Vagina (tissue), 2 donors: ENCODE measurements at regions not wholly inside any gene's neighbourhood (a gene's known extent, or its start where the extent isn't known, plus 50 kb on each side); places are given as distances from the start of the nearest gene placed in this dataset.

Experiments used
- DNase-seq, 2 donors: peaks; one replicate each; pipeline ENCODE4 v3.0.0-alpha.2; 2017; ENCODE audit errors: extremely low spot score in 2 of 2
- H3K27ac ChIP-seq: fragments of 200-600 bp; sonication (generic); one replicate; pipeline ENCODE4 v1.5.1; 2019
- H3K27me3 ChIP-seq: fragments of 200-600 bp; sonication (generic); one replicate; pipeline ENCODE4 v1.5.1; 2019
- H3K36me3 ChIP-seq, 2 donors: fragments of 200-600 bp; sonication (generic); one replicate each; pipeline ENCODE4 v1.5.1; 2017 to 2019
- H3K4me1 ChIP-seq: fragments of 200-600 bp; sonication (generic); one replicate; pipeline ENCODE4 v1.5.1; 2019
- H3K4me3 ChIP-seq, 2 donors: fragments of 200-600 bp; sonication (generic); 1 replicate in 1 of 2; 2 replicates in 1 of 2; pipeline ENCODE4 v1.5.1; 2016 to 2019
- H3K9me3 ChIP-seq: fragments of 200-600 bp; sonication (generic); one replicate; pipeline ENCODE4 v1.5.1; 2019
- POLR2A ChIP-seq, 2 donors: fragments of 450-650 bp; IDR thresholded peaks; one replicate each; pipeline ENCODE4 v1.6.1; 2017; ENCODE audit warnings: antibody characterized with exemption in 2 of 2, mild to moderate bottlenecking in 2 of 2, moderate library complexity in 2 of 2
- POLR2AphosphoS5 ChIP-seq, 2 donors: sonication (generic); formaldehyde crosslinking; IDR thresholded peaks; one replicate each; pipeline ENCODE4 v1.9.0; 2017; ENCODE audit warnings: antibody characterized with exemption in 2 of 2, mild to moderate bottlenecking in 2 of 2, low read depth in 1 of 2; ENCODE audit not compliant: insufficient read depth in 1 of 2
- intact Hi-C: fragments of 100-400 bp; cut with DNase I; formaldehyde crosslinking; loops from one replicate; pipeline ENCODE4 v1.15.1; 2023
- TF ChIP-seq, protein P1 (sequence below), 3 experiments: fragments of 450-650 bp in 2 of 3; fragments of 200-600 bp in 1 of 3; sonication (generic) in 1 of 3; IDR thresholded peaks; one replicate each; pipeline ENCODE4 v1.5.1; 2017 to 2019; ENCODE audit warnings: antibody characterized with exemption in 3 of 3, mild to moderate bottlenecking in 2 of 3, moderate library complexity in 2 of 3

DNA sequence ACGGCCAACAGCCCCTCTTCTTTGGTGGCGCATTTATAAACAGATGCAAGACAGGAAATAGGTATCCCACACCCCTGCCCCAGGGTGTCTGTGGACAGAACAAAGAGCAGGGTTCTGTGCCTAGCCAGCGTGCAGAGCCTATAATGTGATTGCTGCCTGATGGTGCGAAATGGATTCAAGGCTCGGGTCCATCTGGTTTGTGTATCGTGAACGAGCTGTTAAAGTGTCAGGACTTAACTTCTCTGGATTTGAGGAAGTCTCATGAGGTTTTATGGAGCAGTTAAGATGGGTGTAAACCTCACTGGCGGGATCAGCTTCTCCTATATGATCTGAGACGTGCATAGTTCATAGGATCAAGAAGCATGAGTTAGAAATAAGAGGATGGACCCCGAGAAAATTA is 388.7 kb upstream of the TBX3 start:
- no peaks in the 10 kb centered on the region for H3K27me3 ChIP-seq
- TF ChIP-seq, protein P1, sequence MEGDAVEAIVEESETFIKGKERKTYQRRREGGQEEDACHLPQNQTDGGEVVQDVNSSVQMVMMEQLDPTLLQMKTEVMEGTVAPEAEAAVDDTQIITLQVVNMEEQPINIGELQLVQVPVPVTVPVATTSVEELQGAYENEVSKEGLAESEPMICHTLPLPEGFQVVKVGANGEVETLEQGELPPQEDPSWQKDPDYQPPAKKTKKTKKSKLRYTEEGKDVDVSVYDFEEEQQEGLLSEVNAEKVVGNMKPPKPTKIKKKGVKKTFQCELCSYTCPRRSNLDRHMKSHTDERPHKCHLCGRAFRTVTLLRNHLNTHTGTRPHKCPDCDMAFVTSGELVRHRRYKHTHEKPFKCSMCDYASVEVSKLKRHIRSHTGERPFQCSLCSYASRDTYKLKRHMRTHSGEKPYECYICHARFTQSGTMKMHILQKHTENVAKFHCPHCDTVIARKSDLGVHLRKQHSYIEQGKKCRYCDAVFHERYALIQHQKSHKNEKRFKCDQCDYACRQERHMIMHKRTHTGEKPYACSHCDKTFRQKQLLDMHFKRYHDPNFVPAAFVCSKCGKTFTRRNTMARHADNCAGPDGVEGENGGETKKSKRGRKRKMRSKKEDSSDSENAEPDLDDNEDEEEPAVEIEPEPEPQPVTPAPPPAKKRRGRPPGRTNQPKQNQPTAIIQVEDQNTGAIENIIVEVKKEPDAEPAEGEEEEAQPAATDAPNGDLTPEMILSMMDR (IDR thresholded peaks at IDR 0.05) = no peak
- TF ChIP-seq POLR2A (IDR thresholded peaks at IDR 0.05) (no peak), POLR2AphosphoS5 (IDR thresholded peaks at IDR 0.05; ENCODE audit: insufficient read depth in 1 of 2, low read depth in 1 of 2) (no peak)
- DNase-seq = no peak
- no peaks in the 10 kb centered on the region for H3K9me3 ChIP-seq
- no peaks in the 10 kb centered on the region for H3K4me1 ChIP-seq
- H3K27ac ChIP-seq = no peak overlapping the region
- no peaks in the 10 kb centered on the region for H3K36me3 ChIP-seq
- intact Hi-C loops = no loop called here
- no peak overlapping the region for H3K4me3 ChIP-seq

DNA sequence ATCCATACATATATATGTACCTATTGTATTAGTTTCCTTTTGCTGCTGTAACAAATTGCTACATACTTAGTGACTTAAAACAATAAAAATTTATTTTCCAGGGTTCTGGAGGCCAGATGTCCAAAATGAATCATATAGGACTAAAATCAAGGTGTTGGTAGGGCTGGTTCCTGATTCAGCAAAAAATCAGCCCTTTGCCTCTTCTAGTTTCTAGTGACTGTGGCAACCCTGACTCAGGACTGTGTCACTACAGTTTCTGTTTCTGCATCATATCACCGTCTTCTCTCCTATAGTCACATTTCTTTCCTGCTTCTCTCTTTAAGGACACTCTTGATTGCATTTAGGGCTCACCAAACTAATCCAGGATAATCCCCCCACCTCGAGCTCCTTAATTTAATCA is 386.3 kb upstream of the TBX3 start:
- Histone ChIP-seq H3K9me3 (no peaks in the 10 kb centered on the region), H3K36me3 (no peaks in the 10 kb centered on the region), H3K27me3 (no peaks in the 10 kb centered on the region), H3K4me1 (no peaks in the 10 kb centered on the region), H3K27ac (no peak overlapping the region), H3K4me3 (no peak overlapping the region)
- TF ChIP-seq POLR2AphosphoS5 (IDR thresholded peaks at IDR 0.05; ENCODE audit: insufficient read depth in 1 of 2, low read depth in 1 of 2) (no peak), POLR2A (IDR thresholded peaks at IDR 0.05) (no peak)
- TF ChIP-seq, protein P1 (IDR thresholded peaks at IDR 0.05) = no peak
- intact Hi-C loops = no loop called here
- no peak for DNase-seq

DNA sequence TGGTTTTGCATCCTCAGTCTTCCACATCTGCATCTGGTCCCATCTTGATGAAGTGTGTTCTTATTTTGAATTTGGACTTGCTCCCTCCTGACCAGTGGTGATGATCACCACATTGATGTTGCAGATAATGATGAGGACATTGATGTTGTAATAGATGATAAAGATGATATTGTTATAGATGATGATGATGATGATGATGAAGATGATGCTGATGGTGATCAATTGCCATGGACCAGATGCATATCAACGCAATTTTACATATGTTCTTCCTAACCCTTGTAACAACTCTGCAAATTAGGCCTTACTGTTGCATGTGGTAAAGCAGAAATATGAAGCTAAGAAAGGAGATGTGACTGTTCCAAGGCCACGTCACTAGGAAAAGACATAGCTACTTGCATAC is 380.3 kb upstream of the TBX3 start:
- no peak for TF ChIP-seq POLR2A (IDR thresholded peaks at IDR 0.05)
- TF ChIP-seq, protein P1 (IDR thresholded peaks at IDR 0.05) = no peak
- no peak for TF ChIP-seq POLR2AphosphoS5 (IDR thresholded peaks at IDR 0.05; ENCODE audit: insufficient read depth in 1 of 2, low read depth in 1 of 2)
- intact Hi-C loops = no loop called here
- H3K4me1 ChIP-seq = peaks cover 11% of the 10 kb centered on the region

DNA sequence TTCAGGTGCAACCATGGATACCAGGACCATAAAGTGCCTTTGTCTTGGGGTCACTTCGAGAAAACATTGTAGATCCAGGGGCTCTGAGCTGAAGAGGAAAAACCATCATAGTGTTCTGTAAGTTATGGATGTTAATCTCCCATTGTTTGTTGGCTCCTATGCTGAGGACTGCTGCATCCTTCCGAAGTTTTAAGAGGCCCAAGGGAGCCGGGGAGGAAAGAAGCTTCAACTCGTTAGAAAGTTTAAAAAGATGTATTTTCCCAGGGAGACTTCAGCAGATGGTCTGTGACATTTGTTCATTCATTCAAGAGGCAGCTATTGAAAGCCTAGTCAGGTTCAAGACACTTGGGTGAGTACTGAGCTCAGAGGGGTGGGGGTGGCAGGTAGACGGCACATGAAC is 378.8 kb upstream of the TBX3 start:
- Histone ChIP-seq H3K27ac (no peak overlapping the region), H3K4me3 (no peak overlapping the region), H3K27me3 (no peaks in the 10 kb centered on the region), H3K36me3 (no peaks in the 10 kb centered on the region), H3K9me3 (no peaks in the 10 kb centered on the region), H3K4me1 (peaks cover 11% of the 10 kb centered on the region)
- intact Hi-C loops = no loop called here
- no peak for DNase-seq
- TF ChIP-seq POLR2AphosphoS5 (IDR thresholded peaks at IDR 0.05; ENCODE audit: insufficient read depth in 1 of 2, low read depth in 1 of 2) (no peak), POLR2A (IDR thresholded peaks at IDR 0.05) (no peak)
- TF ChIP-seq, protein P1 (IDR thresholded peaks at IDR 0.05) = no peak

More for the DNA sequence above, 380.3 kb upstream of the TBX3 start:
- no peak for DNase-seq
- Histone ChIP-seq H3K4me3 (no peak overlapping the region), H3K27me3 (no peaks in the 10 kb centered on the region), H3K27ac (no peak overlapping the region), H3K9me3 (no peaks in the 10 kb centered on the region), H3K36me3 (no peaks in the 10 kb centered on the region)

DNA sequence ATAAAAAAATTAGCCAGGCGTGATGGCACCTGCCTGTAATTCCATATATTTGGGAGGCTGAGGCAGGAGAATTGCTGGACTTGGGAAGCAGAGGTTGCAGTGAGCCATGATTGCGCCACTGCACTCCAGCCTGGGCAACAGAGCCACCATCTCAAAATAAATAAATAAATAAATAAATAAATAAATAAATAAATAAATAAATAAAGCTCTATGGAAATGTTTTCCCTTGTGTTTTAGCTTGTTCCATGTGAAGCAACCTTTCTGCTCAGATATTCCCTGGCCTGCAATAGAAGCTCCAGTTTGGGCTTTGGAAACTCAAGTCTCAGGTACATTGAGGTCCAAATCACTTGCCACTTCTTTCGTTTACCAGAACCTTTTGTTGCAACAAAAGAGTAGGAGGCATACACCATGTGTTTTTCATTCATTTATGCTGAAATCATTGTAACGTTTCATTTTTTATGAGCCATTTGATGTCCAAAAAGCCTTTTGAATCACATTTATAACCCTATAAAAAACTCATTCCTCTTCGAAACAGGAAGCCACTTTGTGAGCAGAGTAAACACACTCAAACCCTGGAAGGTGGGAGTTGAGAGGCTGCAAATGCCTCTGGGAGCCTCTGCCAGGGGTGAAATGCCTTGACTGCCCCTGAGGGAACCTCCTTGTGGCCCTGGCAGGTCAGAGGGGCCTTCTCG is 376.6 kb upstream of the TBX3 start:
- intact Hi-C loops = no loop called here
- Histone ChIP-seq H3K27me3 (no peaks in the 10 kb centered on the region), H3K4me1 (peaks cover 11% of the 10 kb centered on the region), H3K27ac (no peak overlapping the region), H3K4me3 (no peak overlapping the region), H3K9me3 (no peaks in the 10 kb centered on the region), H3K36me3 (no peaks in the 10 kb centered on the region)
- TF ChIP-seq POLR2AphosphoS5 (IDR thresholded peaks at IDR 0.05; ENCODE audit: insufficient read depth in 1 of 2, low read depth in 1 of 2) (peak in 1 of 2 donors; percentile 65), POLR2A (IDR thresholded peaks at IDR 0.05) (no peak)
- DNase-seq = no peak
